Neuronal stem cell (in vitro differentiated cells): ENCODE measurements at regions not wholly inside any gene's neighbourhood (a gene's known extent, or its start where the extent isn't known, plus 50 kb on each side); places are given as distances from the start of the nearest gene placed in this dataset.

Experiments used
- DNase-seq: peaks from one replicate; pipeline ENCODE4 v3.0.0-alpha.2; 2013; ENCODE audit warnings: low spot score
- H2AFZ ChIP-seq: one replicate; pipeline ENCODE4 v1.6.1; 2013; ENCODE audit warnings: mild to moderate bottlenecking, low read length, inconsistent platforms
- H2AK5ac ChIP-seq: 2 replicates; pipeline ENCODE4 v1.6.1; 2013; ENCODE audit warnings: low read depth, mild to moderate bottlenecking, inconsistent platforms, low read length, moderate library complexity, mixed read lengths
- H2BK120ac ChIP-seq: 2 replicates; pipeline ENCODE4 v1.6.1; 2013; ENCODE audit warnings: low read depth, mild to moderate bottlenecking, inconsistent platforms, low read length, moderate library complexity, mixed read lengths
- H2BK12ac ChIP-seq: one replicate; pipeline ENCODE4 v1.6.1; 2013; ENCODE audit warnings: low read length, inconsistent platforms
- H2BK15ac ChIP-seq: 2 replicates; pipeline ENCODE4 v1.6.1; 2013; ENCODE audit warnings: mild to moderate bottlenecking, low read length, inconsistent platforms, mixed read lengths
- H2BK5ac ChIP-seq: one replicate; pipeline ENCODE4 v1.6.1; 2013; ENCODE audit warnings: inconsistent platforms, mild to moderate bottlenecking, low read length, moderate library complexity
- H3K14ac ChIP-seq: one replicate; pipeline ENCODE4 v1.6.1; 2013; ENCODE audit warnings: low read length, inconsistent platforms
- H3K18ac ChIP-seq: 2 replicates; pipeline ENCODE4 v1.6.1; 2013; ENCODE audit warnings: low read length, inconsistent platforms
- H3K23ac ChIP-seq: 2 replicates; pipeline ENCODE4 v1.6.1; 2013; ENCODE audit warnings: low read depth, mild to moderate bottlenecking, mixed read lengths, low read length, inconsistent platforms; ENCODE audit not compliant: poor library complexity
- H3K27ac ChIP-seq: replicated peaks from 3 replicates; pipeline ENCODE4 v1.5.1; 2013; ENCODE audit warnings: low read length, inconsistent platforms
- H3K27me3 ChIP-seq, 3 experiments: 2 replicates each; pipeline ENCODE4 v1.6.1; 2013; ENCODE audit warnings: low read length in 3 of 3, mild to moderate bottlenecking in 2 of 3, inconsistent platforms in 1 of 3, low read depth in 1 of 3, mixed read lengths in 1 of 3, moderate library complexity in 1 of 3; ENCODE audit not compliant: control insufficient read depth in 3 of 3, insufficient read depth in 3 of 3
- H3K36me3 ChIP-seq, 2 donors: replicated peaks in 1 of 2; 2 replicates each; pipeline ENCODE4 v1.6.1; 2013; ENCODE audit warnings: low read length in 2 of 2; ENCODE audit not compliant: control insufficient read depth in 2 of 2, insufficient read depth in 2 of 2
- H3K4ac ChIP-seq: 2 replicates; pipeline ENCODE4 v1.6.1; 2013; ENCODE audit warnings: inconsistent platforms, mild to moderate bottlenecking, low read length, moderate library complexity
- H3K4me1 ChIP-seq, 2 donors: 1 replicate in 1 of 2; 2 replicates in 1 of 2; pipeline ENCODE4 v1.6.1; 2013; ENCODE audit warnings: low read length in 2 of 2, low read depth in 1 of 2; ENCODE audit not compliant: control insufficient read depth in 2 of 2, insufficient read depth in 1 of 2
- H3K4me2 ChIP-seq: one replicate; pipeline ENCODE4 v1.6.1; 2013; ENCODE audit warnings: mild to moderate bottlenecking, low read length, inconsistent platforms; ENCODE audit not compliant: insufficient read depth, poor library complexity, severe bottlenecking
- H3K4me3 ChIP-seq, 2 donors: 2 replicates each; pipeline ENCODE4 v1.5.1; 2013; ENCODE audit warnings: low read length in 2 of 2, mild to moderate bottlenecking in 2 of 2, inconsistent platforms in 1 of 2, moderate library complexity in 1 of 2
- H3K79me1 ChIP-seq: one replicate; pipeline ENCODE4 v1.6.1; 2013; ENCODE audit warnings: low read depth, mild to moderate bottlenecking, inconsistent platforms, low read length, moderate library complexity
- H3K9ac ChIP-seq: one replicate; pipeline ENCODE4 v1.6.1; 2013; ENCODE audit warnings: mild to moderate bottlenecking, low read depth, low read length, inconsistent platforms; ENCODE audit not compliant: poor library complexity
- H3K9me3 ChIP-seq, 2 donors: replicated peaks in 1 of 2; 2 replicates each; pipeline versions ENCODE3 to v1.6.1; 2013; ENCODE audit warnings: low read length in 2 of 2, mild to moderate bottlenecking in 2 of 2, inconsistent platforms in 1 of 2, low read depth in 1 of 2, mixed read lengths in 1 of 2, moderate library complexity in 1 of 2; ENCODE audit not compliant: control insufficient read depth in 2 of 2, insufficient read depth in 1 of 2
- H4K8ac ChIP-seq: one replicate; pipeline ENCODE4 v1.6.1; 2013; ENCODE audit warnings: low read depth, mild to moderate bottlenecking, inconsistent platforms, low read length, moderate library complexity
- H4K91ac ChIP-seq: one replicate; pipeline ENCODE4 v1.6.1; 2013; ENCODE audit warnings: low read length, low read depth, mild to moderate bottlenecking, inconsistent platforms; ENCODE audit not compliant: poor library complexity
- WGBS, 2 donors: extraction: QIAGEN DNeasy Blood & Tissue Kit; methylation state at CpG; one replicate each; pipeline ENCODE4 v1.1.7; 2013; ENCODE audit warnings: missing lambda C conversion rate in 2 of 2, mixed read lengths in 1 of 2; ENCODE audit not compliant: insufficient read length in 2 of 2, insufficient replicate concordance in 1 of 2; ENCODE audit errors: extremely low coverage in 2 of 2; 5-methylcytosine and 5-hydroxymethylcytosine counted together

- no peak overlapping the region for H2BK15ac ChIP-seq
- no peaks in the 10 kb centered on the region for H3K79me1 ChIP-seq
- no peak overlapping the region for H2BK120ac ChIP-seq
- H3K4ac ChIP-seq = no peak overlapping the region
- H4K91ac ChIP-seq = no peak overlapping the region
- H3K4me2 ChIP-seq = no peak overlapping the region
- H2BK5ac ChIP-seq = no peak overlapping the region
- H2AFZ ChIP-seq = peak overlapping the region; percentile 9
- H3K4me3 ChIP-seq = no peak overlapping the region
- H3K9ac ChIP-seq = no peak overlapping the region
- no peak for DNase-seq
- no peak overlapping the region for H3K18ac ChIP-seq
- no peaks in the 10 kb centered on the region for H3K27me3 ChIP-seq
- H3K23ac ChIP-seq = no peak overlapping the region
- peaks cover 4 to 14% of the 10 kb centered on the region in 2 donors for H3K4me1 ChIP-seq
- no peak overlapping the region for H3K14ac ChIP-seq
- no peaks in the 10 kb centered on the region for H3K36me3 ChIP-seq
- no peak overlapping the region for H2BK12ac ChIP-seq
- WGBS, 2 donors = no CpG with 5 or more reads among the region's 2 CpGs
- no peak overlapping the region for H4K8ac ChIP-seq
- H2AK5ac ChIP-seq = no peak overlapping the region
- H3K9me3 ChIP-seq = no peaks in the 10 kb centered on the region
- H3K27ac ChIP-seq = no peak overlapping the region
Observed at GRCh38 chr6:16840725-16841124, 79.5 kb upstream of the ATXN1 start.

GRCh38 chr6:16840291-16840690, 79.0 kb upstream of the ATXN1 start:
- Histone ChIP-seq H3K27ac (no peak overlapping the region), H2BK5ac (no peak overlapping the region), H3K18ac (no peak overlapping the region), H3K4ac (no peak overlapping the region), H3K9me3 (no peaks in the 10 kb centered on the region), H3K79me1 (no peaks in the 10 kb centered on the region), H4K91ac (no peak overlapping the region), H3K9ac (no peak overlapping the region), H3K27me3 (no peaks in the 10 kb centered on the region), H3K4me1 (peaks cover 4 to 14% of the 10 kb centered on the region in 2 donors), H3K4me3 (no peak overlapping the region), H2BK15ac (no peak overlapping the region), H3K14ac (no peak overlapping the region), H2BK12ac (no peak overlapping the region), H2AFZ (peak overlapping the region; percentile 50), H2BK120ac (no peak overlapping the region), H4K8ac (no peak overlapping the region), H2AK5ac (no peak overlapping the region), H3K36me3 (no peaks in the 10 kb centered on the region), H3K4me2 (no peak overlapping the region), H3K23ac (no peak overlapping the region)
- DNase-seq = no peak
- no CpG with 5 or more reads among the region's 3 CpGs for WGBS, 2 donors

- H2BK15ac ChIP-seq = no peak overlapping the region
- H3K23ac ChIP-seq = no peak overlapping the region
- H3K14ac ChIP-seq = no peak overlapping the region
- H3K18ac ChIP-seq = no peak overlapping the region
- no peak overlapping the region for H3K9ac ChIP-seq
- no peak overlapping the region for H3K4ac ChIP-seq
- H3K4me1 ChIP-seq = peaks cover 4 to 14% of the 10 kb centered on the region in 2 donors
- H3K27ac ChIP-seq = no peak overlapping the region
- H2BK5ac ChIP-seq = no peak overlapping the region
- no peak for DNase-seq
- H3K27me3 ChIP-seq = no peaks in the 10 kb centered on the region
- no peaks in the 10 kb centered on the region for H3K9me3 ChIP-seq
- no peak overlapping the region for H4K91ac ChIP-seq
- H3K79me1 ChIP-seq = no peaks in the 10 kb centered on the region
- no peak overlapping the region for H3K4me2 ChIP-seq
- H2AK5ac ChIP-seq = no peak overlapping the region
- H2BK12ac ChIP-seq = no peak overlapping the region
- no peak overlapping the region for H2AFZ ChIP-seq
- H3K36me3 ChIP-seq = no peaks in the 10 kb centered on the region
- H4K8ac ChIP-seq = no peak overlapping the region
- no peak overlapping the region for H2BK120ac ChIP-seq
- WGBS, 2 donors = no CpG with 5 or more reads among the region's 2 CpGs
- no peak overlapping the region for H3K4me3 ChIP-seq
Observed at GRCh38 chr6:16839631-16840179, 78.4 kb upstream of the ATXN1 start.

- DNase-seq = no peak
- H3K79me1 ChIP-seq = no peaks in the 10 kb centered on the region
Observed at GRCh38 chr6:16837217-16837972, 76.1 kb upstream of the ATXN1 start.

More at GRCh38 chr6:16837217-16837972, 76.1 kb upstream of the ATXN1 start:
- H3K9ac ChIP-seq = no peak overlapping the region
- H3K4me2 ChIP-seq = no peak overlapping the region
- H3K4ac ChIP-seq = no peak overlapping the region
- H3K14ac ChIP-seq = no peak overlapping the region
- H3K18ac ChIP-seq = peak overlapping the region; percentile 66
- H2AFZ ChIP-seq = no peak overlapping the region
- peaks cover 4 to 19% of the 10 kb centered on the region in 2 donors for H3K4me1 ChIP-seq
- H2BK120ac ChIP-seq = no peak overlapping the region
- H4K91ac ChIP-seq = peak overlapping the region; percentile 57
- H3K9me3 ChIP-seq = no peaks in the 10 kb centered on the region
- H3K36me3 ChIP-seq = no peaks in the 10 kb centered on the region
- no peak overlapping the region for H2AK5ac ChIP-seq
- WGBS, 2 donors = no CpG with 5 or more reads among the region's 6 CpGs
- H2BK15ac ChIP-seq = no peak overlapping the region
- peak overlapping the region; percentile 84 for H2BK12ac ChIP-seq
- H3K23ac ChIP-seq = no peak overlapping the region
- peak overlapping the region; percentile 98 for H3K27ac ChIP-seq
- H2BK5ac ChIP-seq = no peak overlapping the region
- no peaks in the 10 kb centered on the region for H3K27me3 ChIP-seq
- H3K4me3 ChIP-seq = no peak overlapping the region
- H4K8ac ChIP-seq = no peak overlapping the region
